IMR-90 (cell line): ENCODE measurements at regions not wholly inside any gene's neighbourhood (a gene's known extent, or its start where the extent isn't known, plus 50 kb on each side); places are given as distances from the start of the nearest gene placed in this dataset.
"Not testable (repeated sequence)": the region's sequence is repeated elsewhere in the genome, so short reads cannot be mapped to it uniquely, and the experiment has no call there.

Source experiments
- ATAC-seq: fragments of 200-7000 bp; cut with Tn5 transposase; 2 replicates; pipeline ENCODE4 v1.9.1; 2020; ENCODE audit warnings: low read depth, mild to moderate bottlenecking, moderate library complexity
- BruUV-seq: library from RNA; stranded (reverse); fragments of 400-500 nt; replicated peaks from 2 replicates; lab custom pipeline; 2021; lab: Mats Ljungman, UMichigan
- CTCF ChIA-PET: fragments of 300-600 bp; formaldehyde crosslinking; extraction: SDS; loops from one replicate; lab custom pipeline; 2021; ENCODE audit warnings: antibody characterized with exemption; lab: Yijun Ruan, JAX
- POLR2A ChIA-PET: fragments of 300-600 bp; sonication (Branson Sonifier 250); formaldehyde crosslinking; loops from one replicate; lab custom pipeline; 2022; ENCODE audit warnings: antibody characterized with exemption; ENCODE audit not compliant: unreplicated experiment; lab: Charles Lee
- DNase-seq: peaks from one replicate; pipeline ENCODE4 v3.0.0; 2013
- H2AFZ ChIP-seq: replicated peaks from 2 replicates; pipeline ENCODE3; 2013; ENCODE audit warnings: low read length, mild to moderate bottlenecking; ENCODE audit not compliant: poor library complexity
- H2AK5ac ChIP-seq: 2 replicates; pipeline ENCODE4 v1.6.1; 2013; ENCODE audit warnings: low read depth, low read length, inconsistent platforms
- H2AK9ac ChIP-seq: replicated peaks from 2 replicates; pipeline ENCODE3; 2013; ENCODE audit warnings: mild to moderate bottlenecking, low read depth, low read length, moderate library complexity; ENCODE audit not compliant: poor library complexity
- H2BK120ac ChIP-seq: 2 replicates; pipeline ENCODE4 v1.6.1; 2013; ENCODE audit warnings: low read depth, low read length, inconsistent platforms
- H2BK15ac ChIP-seq: 3 replicates; pipeline ENCODE4 v1.6.1; 2013; ENCODE audit warnings: low read depth, low read length, inconsistent platforms
- H2BK20ac ChIP-seq: 2 replicates; pipeline ENCODE4 v1.6.1; 2013; ENCODE audit warnings: low read depth, mild to moderate bottlenecking, inconsistent platforms, low read length, moderate library complexity
- H2BK5ac ChIP-seq: 2 replicates; pipeline ENCODE4 v1.6.1; 2013; ENCODE audit warnings: mild to moderate bottlenecking, low read depth, low read length, inconsistent platforms; ENCODE audit not compliant: poor library complexity, severe bottlenecking
- H3K14ac ChIP-seq: replicated peaks from 2 replicates; pipeline ENCODE4 v1.6.1; 2013; ENCODE audit warnings: low read depth, low read length, inconsistent platforms
- H3K18ac ChIP-seq: 2 replicates; pipeline ENCODE4 v1.6.1; 2013; ENCODE audit warnings: low read depth, low read length, control low read depth
- H3K23ac ChIP-seq: 2 replicates; pipeline ENCODE4 v1.6.1; 2013; ENCODE audit warnings: low read depth, low read length, inconsistent platforms
- H3K27ac ChIP-seq: 2 replicates; pipeline ENCODE4 v1.5.1; 2013; ENCODE audit warnings: mild to moderate bottlenecking, control low read depth, low read length; ENCODE audit not compliant: insufficient read depth
- H3K27me3 ChIP-seq: 2 replicates; pipeline ENCODE4 v1.6.1; 2013; ENCODE audit warnings: low read length; ENCODE audit not compliant: control insufficient read depth, insufficient read depth
- H3K36me3 ChIP-seq: 2 replicates; pipeline ENCODE4 v1.6.1; 2013; ENCODE audit warnings: low read length, mixed read lengths; ENCODE audit not compliant: control insufficient read depth, insufficient read depth
- H3K4ac ChIP-seq: 2 replicates; pipeline ENCODE4 v1.6.1; 2013; ENCODE audit warnings: low read depth, low read length, inconsistent platforms
- H3K4me1 ChIP-seq: 2 replicates; pipeline ENCODE4 v1.6.1; 2013; ENCODE audit warnings: low read length, mixed read lengths; ENCODE audit not compliant: control insufficient read depth, insufficient read depth
- H3K4me2 ChIP-seq: 2 replicates; pipeline ENCODE4 v1.6.1; 2013; ENCODE audit warnings: low read depth, mild to moderate bottlenecking, control low read depth, low read length, moderate library complexity
- H3K4me3 ChIP-seq: 2 replicates; pipeline ENCODE4 v1.5.1; 2013; ENCODE audit warnings: low read depth, mild to moderate bottlenecking, control low read depth, low read length, moderate library complexity; ENCODE audit not compliant: insufficient read depth
- H3K56ac ChIP-seq: 2 replicates; pipeline ENCODE4 v1.6.1; 2013; ENCODE audit warnings: low read length, inconsistent platforms; ENCODE audit not compliant: insufficient read depth; ENCODE audit errors: extremely low read depth
- H3K79me1 ChIP-seq, 2 experiments: 2 replicates each; pipeline ENCODE4 v1.6.1; 2013; ENCODE audit warnings: low read length in 2 of 2, inconsistent platforms in 1 of 2, low read depth in 1 of 2
- H3K9ac ChIP-seq: 2 replicates; pipeline ENCODE4 v1.6.1; 2013; ENCODE audit warnings: low read depth, low read length, control low read depth
- H3K9me1 ChIP-seq: 2 replicates; pipeline ENCODE4 v1.6.1; 2013; ENCODE audit warnings: low read length, inconsistent platforms; ENCODE audit not compliant: insufficient read depth
- H3K9me3 ChIP-seq: 2 replicates; pipeline ENCODE4 v1.6.1; 2013; ENCODE audit warnings: low read length; ENCODE audit not compliant: control insufficient read depth, insufficient read depth
- H4K20me1 ChIP-seq: 2 replicates; pipeline ENCODE4 v1.6.1; 2013; ENCODE audit warnings: low read length, inconsistent platforms; ENCODE audit not compliant: insufficient read depth
- H4K5ac ChIP-seq: 2 replicates; pipeline ENCODE4 v1.6.1; 2013; ENCODE audit warnings: mild to moderate bottlenecking, low read depth, low read length, control low read depth
- H4K8ac ChIP-seq, 2 experiments: 2 replicates each; pipeline ENCODE4 v1.6.1; 2013; ENCODE audit warnings: low read depth in 2 of 2, low read length in 2 of 2, control low read depth in 1 of 2, inconsistent platforms in 1 of 2
- H4K91ac ChIP-seq: 2 replicates; pipeline ENCODE4 v1.6.1; 2013; ENCODE audit warnings: low read depth, low read length, inconsistent platforms; ENCODE audit not compliant: insufficient read depth
- WGBS, 2 experiments: methylation state at CpG; one replicate each; pipeline versions ENCODE4 v1.1.5 to v1.1.7; 2013; ENCODE audit warnings: missing lambda C conversion rate in 2 of 2; ENCODE audit not compliant: insufficient read length in 1 of 2; ENCODE audit errors: extremely low coverage in 2 of 2; 5-methylcytosine and 5-hydroxymethylcytosine counted together
- dilution Hi-C: fragments of 300-500 bp; cut with HindIII; formaldehyde crosslinking; loops from one replicate; pipeline ENCODE4 v1.14.3; 2018; ENCODE audit warnings: low sequenced_read_pairs; ENCODE audit not compliant: unreplicated experiment
- in situ Hi-C: fragments of 300-500 bp; cut with MboI; formaldehyde crosslinking; loops from 3 replicates; pipeline ENCODE4 v1.14.3; 2019; ENCODE audit warnings: low sequenced_read_pairs, inconsistent platforms, mixed read lengths
- intact Hi-C: fragments of 100-400 bp; cut with micrococcal nuclease; formaldehyde crosslinking; loops from 2 replicates; pipeline ENCODE4 v1.10.0; 2022

GRCh38 chr9:40971773-40972172 is 156.7 kb downstream of the FOXD4L6 start:
- H2AK5ac ChIP-seq, H4K8ac ChIP-seq, H3K9ac ChIP-seq, H3K36me3 ChIP-seq, CTCF ChIA-PET, H3K27ac ChIP-seq, DNase-seq, H4K20me1 ChIP-seq, H3K9me3 ChIP-seq, H4K5ac ChIP-seq, H2BK5ac ChIP-seq, H4K91ac ChIP-seq, H3K4me1 ChIP-seq, dilution Hi-C loops, in situ Hi-C loops, H2BK20ac ChIP-seq, H2AK9ac ChIP-seq, H3K18ac ChIP-seq, H3K79me1 ChIP-seq, intact Hi-C loops, H2BK120ac ChIP-seq, H3K4me2 ChIP-seq, H3K56ac ChIP-seq, POLR2A ChIA-PET, ATAC-seq, H2BK15ac ChIP-seq, H3K9me1 ChIP-seq, H2AFZ ChIP-seq, H3K23ac ChIP-seq, H3K14ac ChIP-seq, H3K4ac ChIP-seq, BruUV-seq, H3K27me3 ChIP-seq, H3K4me3 ChIP-seq: not testable (repeated sequence)
- WGBS, 2 experiments = no CpG with 5 or more reads among the region's 3 CpGs
